Natural killer cell treated with Interleukin-12 subunit alpha and Interleukin-12 subunit beta and Interleukin-15 and Interleukin-18, amount 100 ng/mL, for 72 hours (primary cell): ENCODE measurements at regions not wholly inside any gene's neighbourhood (a gene's known extent, or its start where the extent isn't known, plus 50 kb on each side); places are given as distances from the start of the nearest gene placed in this dataset.

ENCODE experiments used
- ATAC-seq, 2 donors: fragments of 150-1000 bp; cut with Tn5 transposase in 1 of 2; sonication (Bioruptor Pico), chemical (Tn5 transposase) in 1 of 2; 2 replicates each; pipeline ENCODE4 v1.10.0; 2021
- DNase-seq: peaks from one replicate; pipeline ENCODE4 v3.0.0; 2022; ENCODE audit warnings: low spot score
- H3K27ac Mint-ChIP-seq, 2 donors: 1 replicate in 1 of 2; 2 replicates in 1 of 2; pipeline ENCODE4 v1.8.0; 2022; ENCODE audit warnings: mixed read lengths in 2 of 2, mild to moderate bottlenecking in 1 of 2, moderate library complexity in 1 of 2
- H3K27me3 Mint-ChIP-seq, 2 donors: 1 replicate in 1 of 2; 2 replicates in 1 of 2; pipeline ENCODE4 v1.8.0; 2022; ENCODE audit warnings: mixed read lengths in 2 of 2
- H3K36me3 Mint-ChIP-seq: one replicate; pipeline ENCODE4 v1.8.0; 2022; ENCODE audit warnings: mixed read lengths
- H3K4me1 Mint-ChIP-seq, 2 donors: 1 replicate in 1 of 2; 2 replicates in 1 of 2; pipeline ENCODE4 v1.8.0; 2022; ENCODE audit warnings: low read depth in 2 of 2, mixed read lengths in 2 of 2, mild to moderate bottlenecking in 1 of 2
- H3K4me3 Mint-ChIP-seq: one replicate; pipeline ENCODE4 v1.8.0; 2022; ENCODE audit warnings: mixed read lengths
- H3K9me3 Mint-ChIP-seq: 2 replicates; pipeline ENCODE4 v1.8.0; 2022; ENCODE audit warnings: mixed read lengths

DNA sequence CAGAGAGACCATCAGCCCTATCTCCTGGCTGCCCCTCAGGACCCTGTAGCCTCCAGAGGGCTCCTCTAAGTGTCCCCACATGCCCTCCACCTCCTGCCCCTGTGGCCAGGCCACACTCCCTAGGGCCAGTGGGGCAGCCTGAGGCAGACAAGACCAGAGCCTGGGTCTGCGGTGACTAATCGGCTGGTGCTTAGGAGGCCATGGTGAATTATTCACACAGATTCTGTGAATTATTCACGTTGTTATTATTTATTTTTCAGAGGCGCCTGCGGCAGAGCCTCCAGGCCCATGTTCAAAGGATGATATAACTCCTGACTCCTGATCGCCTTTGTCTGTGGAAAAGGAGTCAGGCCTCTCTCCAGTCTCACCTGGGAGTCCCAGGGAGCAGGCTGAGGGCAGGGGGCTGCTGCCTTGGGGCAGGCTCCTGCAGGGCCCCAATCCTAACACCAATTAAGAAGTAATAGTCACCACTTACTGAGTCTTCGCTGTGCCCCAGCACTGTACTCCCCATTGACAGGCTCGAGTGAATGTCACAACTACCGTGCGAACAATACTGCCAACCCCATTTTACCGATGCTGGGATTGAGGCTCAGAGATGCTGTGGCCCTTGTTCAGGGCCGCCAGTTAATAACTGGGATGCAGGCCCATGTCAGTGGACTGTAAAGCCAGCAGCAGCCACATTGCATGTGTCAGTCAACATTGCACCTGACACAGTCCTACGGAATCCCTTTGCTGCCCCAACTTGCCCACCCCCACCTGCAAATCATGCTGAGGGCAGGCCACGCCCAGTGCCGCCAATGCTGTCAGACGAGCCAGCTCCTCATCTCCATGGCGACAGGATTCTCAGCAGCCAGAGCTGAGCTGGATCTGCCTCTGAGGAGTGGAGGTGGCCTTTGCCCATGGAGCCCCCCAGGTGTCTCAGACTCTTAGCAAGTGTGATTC, 94.9 kb downstream of the PCDH1 start:
- no peaks in the 10 kb centered on the region for H3K36me3 Mint-ChIP-seq
- no peaks in the 10 kb centered on the region for H3K4me1 Mint-ChIP-seq
- no peaks in the 10 kb centered on the region for H3K9me3 Mint-ChIP-seq
- no peak overlapping the region for H3K27ac Mint-ChIP-seq
- no peak overlapping the region for H3K4me3 Mint-ChIP-seq
- DNase-seq (no peak), ATAC-seq (no peak)
- H3K27me3 Mint-ChIP-seq, result peaks cover 0 to 4% of the 10 kb centered on the region in 2 donors

DNA sequence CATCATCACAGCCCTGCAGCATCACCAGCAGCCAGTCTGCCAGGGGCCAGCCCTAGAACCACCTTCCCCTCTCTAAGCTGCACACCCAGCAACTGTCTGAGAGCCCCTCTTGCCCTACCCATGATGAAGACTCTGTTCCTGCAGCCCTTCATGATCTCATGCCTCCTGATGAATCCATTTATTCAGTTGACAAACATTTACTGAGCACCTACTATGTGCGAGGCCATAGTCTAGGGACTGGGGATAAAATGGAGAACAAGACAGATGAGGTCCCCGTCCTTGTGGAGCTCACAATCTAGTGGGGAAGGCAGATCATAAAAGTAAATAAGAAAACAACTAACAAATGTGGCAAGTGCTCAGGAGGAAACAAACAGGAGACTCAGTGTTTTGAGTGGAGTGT, 96.3 kb downstream of the PCDH1 start:
- H3K36me3 Mint-ChIP-seq, result no peaks in the 10 kb centered on the region
- no peak overlapping the region for H3K4me3 Mint-ChIP-seq
- H3K27ac Mint-ChIP-seq, result no peak overlapping the region
- H3K9me3 Mint-ChIP-seq, result no peaks in the 10 kb centered on the region
- H3K4me1 Mint-ChIP-seq, result no peaks in the 10 kb centered on the region
- H3K27me3 Mint-ChIP-seq, result peaks cover 0 to 4% of the 10 kb centered on the region in 2 donors
- DNase-seq, result no peak
- ATAC-seq, result no peak

DNA sequence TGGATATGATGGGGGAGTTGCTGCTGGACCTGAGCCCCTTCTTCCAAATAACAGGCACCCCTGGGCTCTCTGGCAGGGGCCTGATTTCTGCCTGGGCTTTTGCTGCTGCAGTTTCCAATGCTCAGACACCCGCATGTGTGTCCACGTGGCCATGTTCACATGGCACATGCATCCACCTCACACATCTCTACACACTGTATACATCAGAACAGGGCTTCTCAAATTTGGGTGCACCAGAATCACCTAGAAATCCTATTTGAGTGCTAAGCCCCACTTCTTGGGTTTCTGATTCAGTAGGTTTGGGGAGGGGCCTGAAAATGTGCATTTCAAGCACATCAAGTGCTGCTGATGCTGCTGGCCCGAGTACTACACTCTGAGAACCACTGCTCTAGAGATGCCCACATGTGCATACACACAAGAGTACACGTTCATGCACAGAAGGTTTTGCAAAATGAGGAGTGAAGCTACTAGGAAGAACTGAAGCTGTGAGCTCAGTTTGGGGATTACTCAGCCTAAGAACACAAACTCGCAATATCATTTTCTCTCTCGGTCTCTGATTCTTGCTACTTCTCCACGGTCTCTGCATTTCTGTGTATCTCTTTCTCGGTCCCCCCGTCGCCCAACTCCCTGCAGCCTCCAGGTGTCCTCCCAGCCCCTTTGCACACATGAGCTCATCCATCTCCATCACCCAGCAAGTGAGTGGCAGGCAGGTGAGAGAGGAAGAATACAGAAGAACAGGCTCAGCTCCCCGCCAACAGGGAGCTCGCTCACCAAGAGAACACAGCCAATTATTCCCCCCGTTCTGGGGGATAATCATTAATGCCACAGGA, 97.0 kb downstream of the PCDH1 start:
- no peak for ATAC-seq
- Mint-ChIP-seq H3K4me1 (no peaks in the 10 kb centered on the region), H3K27me3 (peaks cover 0 to 4% of the 10 kb centered on the region in 2 donors), H3K36me3 (no peaks in the 10 kb centered on the region), H3K9me3 (no peaks in the 10 kb centered on the region), H3K27ac (no peak overlapping the region), H3K4me3 (no peak overlapping the region)
- DNase-seq, result no peak

DNA sequence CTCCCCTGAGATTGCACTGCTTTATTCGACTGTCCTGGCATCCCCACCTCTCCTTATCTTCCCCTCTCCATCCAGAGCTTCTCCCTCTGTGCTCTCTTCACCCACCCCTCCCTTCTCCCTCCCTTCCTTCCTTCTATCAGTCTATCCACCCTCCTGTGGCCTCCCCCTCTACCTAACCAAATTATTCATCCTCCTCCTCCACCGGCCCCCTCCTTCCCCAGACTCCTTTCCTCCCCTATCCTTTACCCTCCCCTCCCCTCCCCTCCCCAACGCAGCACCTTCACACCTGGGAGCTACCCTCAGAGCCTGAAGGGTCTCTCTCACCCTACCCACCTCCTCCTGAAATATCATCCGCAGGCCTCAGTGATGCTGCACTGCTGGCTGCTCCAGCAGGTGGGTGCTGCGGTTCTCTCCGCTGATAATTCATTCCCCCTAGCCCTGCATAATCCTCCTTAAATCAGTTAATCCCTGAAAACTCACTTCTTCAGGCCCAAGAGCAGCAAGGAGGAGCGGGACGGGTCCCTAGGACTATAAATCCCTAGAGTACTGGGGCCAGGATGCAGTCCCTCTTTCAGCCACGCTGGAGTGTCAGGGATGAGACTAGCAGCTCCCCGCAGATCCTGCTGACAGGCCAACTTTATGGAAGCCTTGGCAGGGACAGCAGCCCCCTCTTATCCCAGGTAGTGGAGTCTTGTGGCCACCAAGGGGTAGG, 97.8 kb downstream of the PCDH1 start:
- Mint-ChIP-seq H3K27me3 (peaks cover 0 to 4% of the 10 kb centered on the region in 2 donors), H3K4me3 (no peak overlapping the region), H3K36me3 (no peaks in the 10 kb centered on the region), H3K9me3 (no peaks in the 10 kb centered on the region), H3K4me1 (no peaks in the 10 kb centered on the region), H3K27ac (no peak overlapping the region)
- ATAC-seq (no peak), DNase-seq (no peak)

DNA sequence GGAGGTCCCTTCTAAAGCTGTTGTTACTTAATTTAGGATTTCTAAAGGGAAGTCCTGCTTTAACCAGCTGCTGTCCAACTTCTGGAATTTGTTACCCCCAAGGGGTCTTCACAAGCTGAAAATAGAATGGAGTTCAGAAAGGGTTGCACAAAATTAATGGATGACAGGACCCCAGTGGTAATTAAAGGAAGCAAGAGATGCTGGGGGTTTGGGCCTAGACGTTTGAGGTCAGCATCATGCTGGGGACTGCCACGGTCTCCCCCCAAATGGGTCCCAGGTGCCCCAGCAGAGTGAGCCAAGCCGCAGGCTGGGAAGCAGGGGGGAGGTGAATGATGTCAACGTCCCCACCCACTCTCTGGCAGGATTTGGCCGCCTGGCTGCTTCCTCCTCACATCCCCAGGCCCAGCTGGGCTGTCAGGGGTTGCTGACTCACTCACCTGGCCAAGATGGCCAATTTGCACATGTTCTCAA, 97.5 kb upstream of the ARAP3 start:
- H3K4me1 Mint-ChIP-seq, result no peaks in the 10 kb centered on the region
- H3K9me3 Mint-ChIP-seq, result no peaks in the 10 kb centered on the region
- DNase-seq (no peak), ATAC-seq (no peak)
- peaks cover 0 to 4% of the 10 kb centered on the region in 2 donors for H3K27me3 Mint-ChIP-seq
- no peaks in the 10 kb centered on the region for H3K36me3 Mint-ChIP-seq
- no peak overlapping the region for H3K4me3 Mint-ChIP-seq
- H3K27ac Mint-ChIP-seq, result no peak overlapping the region

DNA sequence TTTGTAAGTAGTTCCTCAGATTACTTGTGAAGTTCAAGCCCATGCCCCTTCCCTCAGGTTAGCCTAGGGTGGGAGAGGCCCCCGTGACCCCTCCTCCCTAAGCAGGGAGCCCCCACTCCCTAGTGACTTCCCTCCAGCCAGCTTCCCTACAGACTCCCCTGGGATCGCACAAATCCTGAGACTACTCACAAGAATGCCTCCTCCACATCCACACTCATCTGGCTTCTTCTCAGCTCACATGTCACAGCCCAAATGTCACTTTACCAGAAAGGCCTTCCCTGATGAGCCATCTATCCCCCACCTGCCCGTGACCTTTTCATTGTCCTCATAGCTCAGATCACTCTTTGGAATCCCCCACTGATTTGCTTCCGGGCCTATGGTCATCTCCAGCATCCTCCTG, 96.7 kb upstream of the ARAP3 start:
- Mint-ChIP-seq H3K4me1 (no peaks in the 10 kb centered on the region), H3K36me3 (no peaks in the 10 kb centered on the region), H3K27ac (no peak overlapping the region), H3K27me3 (peaks cover 0 to 2% of the 10 kb centered on the region in 2 donors), H3K4me3 (no peak overlapping the region), H3K9me3 (no peaks in the 10 kb centered on the region)
- DNase-seq (no peak), ATAC-seq (no peak)

DNA sequence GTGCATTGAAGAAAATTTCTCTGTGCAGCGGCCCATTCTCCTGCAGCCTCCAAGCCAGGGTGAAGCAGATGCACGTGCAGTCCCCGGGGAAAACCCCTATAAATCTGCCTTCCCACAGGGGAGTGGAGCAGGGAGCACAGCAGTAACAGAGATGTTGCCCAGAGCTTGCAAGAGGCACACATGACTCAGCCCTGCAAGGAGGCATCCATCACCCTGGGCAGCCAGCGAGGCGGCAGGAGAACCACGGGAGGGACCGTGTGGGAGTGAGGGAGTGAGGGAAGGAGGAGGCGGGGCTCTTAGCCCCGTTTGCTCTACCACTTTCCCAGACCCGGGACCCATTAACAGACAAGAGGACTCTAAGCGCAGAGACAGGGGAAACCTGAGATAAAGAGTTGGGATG, 96.2 kb upstream of the ARAP3 start:
- Mint-ChIP-seq H3K36me3 (no peaks in the 10 kb centered on the region), H3K4me3 (no peak overlapping the region), H3K27ac (no peak overlapping the region), H3K9me3 (no peaks in the 10 kb centered on the region), H3K4me1 (no peaks in the 10 kb centered on the region), H3K27me3 (peaks cover 0 to 2% of the 10 kb centered on the region in 2 donors)
- no peak for DNase-seq
- peak in 1 of 2 donors; percentile 17 for ATAC-seq

DNA sequence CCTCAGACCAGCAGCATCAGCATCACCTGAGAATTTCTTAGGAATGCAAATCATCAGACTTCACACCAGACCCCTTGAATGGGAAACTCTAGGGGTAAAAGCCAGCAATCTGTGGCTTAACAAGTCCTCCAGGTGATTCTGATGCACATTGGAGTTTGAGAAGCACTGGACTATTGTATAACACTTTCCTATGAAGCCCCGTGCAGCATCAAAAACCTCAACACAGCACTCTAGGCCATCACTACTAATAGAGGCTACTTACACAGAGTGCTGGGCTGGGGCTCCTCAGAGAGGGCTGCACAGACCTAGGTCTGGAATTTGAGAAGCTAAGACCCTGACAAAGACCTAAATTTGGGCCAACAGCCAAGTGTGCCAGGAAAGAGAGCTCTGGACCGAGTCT, 95.7 kb upstream of the ARAP3 start:
- Mint-ChIP-seq H3K4me1 (no peaks in the 10 kb centered on the region), H3K27ac (no peak overlapping the region), H3K36me3 (no peaks in the 10 kb centered on the region), H3K4me3 (no peak overlapping the region), H3K27me3 (peaks cover 0 to 2% of the 10 kb centered on the region in 2 donors), H3K9me3 (no peaks in the 10 kb centered on the region)
- ATAC-seq (no peak), DNase-seq (no peak)

DNA sequence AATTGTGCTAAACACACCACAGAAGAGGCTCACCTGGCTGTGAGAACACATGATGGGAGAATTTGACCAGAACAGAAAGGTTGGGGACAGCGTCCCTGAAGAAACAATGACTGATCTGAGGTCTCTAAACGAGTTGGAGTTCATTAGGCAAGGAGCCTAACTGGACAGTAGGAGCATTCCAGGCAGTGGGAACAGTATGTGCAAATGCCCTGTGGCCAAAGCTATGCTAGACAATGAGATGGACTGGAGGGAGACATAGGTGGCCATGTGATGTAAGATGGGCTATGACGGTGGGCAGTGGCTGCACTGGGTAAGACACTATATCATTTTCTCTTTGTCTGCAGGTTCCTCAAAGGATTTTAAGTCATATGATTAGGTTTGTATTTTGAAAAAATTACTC, 95.1 kb upstream of the ARAP3 start:
- Mint-ChIP-seq H3K4me1 (no peaks in the 10 kb centered on the region), H3K4me3 (no peak overlapping the region), H3K9me3 (no peaks in the 10 kb centered on the region), H3K27me3 (peaks cover 2% of the 10 kb centered on the region in 2 donors), H3K27ac (no peak overlapping the region), H3K36me3 (no peaks in the 10 kb centered on the region)
- ATAC-seq, result no peak
- DNase-seq, result no peak

DNA sequence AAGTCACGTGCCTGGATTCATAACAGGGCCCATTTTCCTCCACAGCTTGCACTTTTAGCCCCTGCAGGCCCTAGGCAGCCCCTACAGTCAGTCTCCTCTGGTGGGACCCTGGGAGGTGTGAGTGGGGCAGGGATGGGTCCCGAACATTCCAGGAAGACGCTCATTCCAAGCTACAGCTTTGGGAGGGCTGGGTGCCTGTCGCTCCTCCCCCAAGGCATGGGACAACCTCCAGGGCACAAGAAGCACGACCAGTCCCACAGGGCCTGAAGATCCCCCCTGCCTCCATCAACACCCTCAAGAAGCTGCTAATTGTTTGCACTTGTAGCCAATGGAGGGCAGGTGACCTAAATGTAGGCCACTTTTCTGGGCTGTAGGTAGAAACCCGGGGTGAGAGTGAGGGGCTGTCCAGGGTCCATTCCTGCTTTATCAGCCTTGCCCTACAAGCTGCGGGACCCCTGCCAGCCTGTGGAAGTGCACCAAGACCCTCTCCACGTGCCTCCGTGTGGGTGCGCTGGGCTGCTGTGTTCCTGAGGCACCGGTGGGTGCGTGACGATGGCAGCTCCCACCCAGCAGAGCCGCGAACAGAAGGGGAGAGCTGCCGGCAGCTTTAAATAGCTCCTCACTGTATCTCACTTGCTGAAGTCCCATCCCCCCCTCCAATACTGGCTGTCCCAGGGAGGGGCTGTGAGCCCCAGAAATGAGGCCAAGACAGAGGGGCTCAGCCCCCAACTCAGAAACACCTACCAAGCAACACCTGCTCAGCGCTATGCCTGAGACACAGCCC, 91.9 kb upstream of the ARAP3 start:
- DNase-seq (no peak), ATAC-seq (no peak)
- Mint-ChIP-seq H3K9me3 (no peaks in the 10 kb centered on the region), H3K27me3 (peaks cover 0 to 8% of the 10 kb centered on the region in 2 donors), H3K4me1 (no peaks in the 10 kb centered on the region), H3K36me3 (no peaks in the 10 kb centered on the region), H3K4me3 (no peak overlapping the region), H3K27ac (no peak overlapping the region)

DNA sequence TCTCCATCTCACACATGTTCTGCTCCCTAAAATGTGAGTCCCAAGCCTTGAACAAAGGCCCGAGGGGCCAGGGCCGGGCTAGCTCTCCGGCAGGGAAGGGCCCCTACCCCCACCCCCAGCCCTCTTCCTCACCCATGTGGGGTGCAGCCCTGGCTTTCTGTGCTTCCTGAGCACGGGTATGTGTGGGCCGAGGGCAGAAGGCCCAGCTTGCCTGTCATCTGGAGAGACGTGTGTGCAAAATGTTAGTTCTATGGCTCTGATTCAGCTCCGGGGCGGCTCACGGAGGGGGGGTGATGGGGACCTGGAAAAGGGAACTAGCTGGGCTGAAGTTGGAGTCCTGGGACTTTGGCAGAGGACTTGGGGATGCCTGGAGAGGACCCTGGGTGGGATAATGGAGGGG, 90.3 kb upstream of the ARAP3 start:
- ATAC-seq (no peak), DNase-seq (no peak)
- Mint-ChIP-seq H3K36me3 (no peaks in the 10 kb centered on the region), H3K27me3 (peaks cover 0 to 8% of the 10 kb centered on the region in 2 donors), H3K4me1 (no peaks in the 10 kb centered on the region), H3K4me3 (no peak overlapping the region), H3K9me3 (no peaks in the 10 kb centered on the region), H3K27ac (no peak overlapping the region)

DNA sequence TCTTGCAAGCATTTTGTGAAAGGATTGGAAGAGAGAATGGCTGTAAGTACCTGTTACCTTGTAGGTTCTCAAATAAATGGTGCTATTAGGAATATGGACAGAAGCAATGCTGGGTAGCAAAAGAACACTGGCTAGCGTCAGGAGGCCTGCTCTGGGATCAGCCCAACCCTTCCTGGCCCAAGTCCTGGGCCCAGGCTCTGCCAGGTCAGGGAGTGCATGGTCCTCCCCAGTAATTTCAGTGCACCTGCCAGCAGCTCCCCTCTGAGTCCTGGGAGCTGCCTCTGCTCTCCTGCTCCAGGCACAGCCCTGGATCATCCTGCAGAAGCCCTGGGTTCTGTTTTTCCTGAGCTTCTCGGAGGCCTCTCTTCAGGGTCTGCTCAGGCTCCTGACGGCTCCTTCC, 89.5 kb upstream of the ARAP3 start:
- Mint-ChIP-seq H3K9me3 (no peaks in the 10 kb centered on the region), H3K27me3 (peaks cover 0 to 8% of the 10 kb centered on the region in 2 donors), H3K4me3 (no peak overlapping the region), H3K4me1 (peaks cover 0 to 2% of the 10 kb centered on the region in 2 donors), H3K27ac (no peak overlapping the region), H3K36me3 (no peaks in the 10 kb centered on the region)
- ATAC-seq (no peak), DNase-seq (no peak)

DNA sequence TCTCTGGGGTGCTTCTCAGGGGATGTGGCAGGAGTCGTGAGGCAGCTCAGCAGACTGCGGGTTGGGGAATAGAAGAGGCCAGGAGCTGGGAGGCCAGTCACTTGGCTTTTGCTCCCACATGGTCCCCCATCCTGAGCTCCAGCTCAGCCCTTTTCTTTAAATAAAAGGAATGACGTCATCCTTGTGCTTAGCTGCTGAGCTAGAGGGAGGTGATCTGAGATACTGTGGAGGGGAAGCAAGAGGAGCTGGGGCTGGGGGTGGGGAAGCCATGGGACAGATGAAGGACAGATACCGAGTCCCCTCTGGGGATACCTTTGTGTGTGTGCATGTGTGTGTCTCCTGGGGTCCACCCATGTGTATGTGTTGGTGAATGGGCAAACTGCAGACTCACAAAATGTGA, 89.0 kb upstream of the ARAP3 start:
- ATAC-seq, result no peak
- no peak for DNase-seq
- H3K36me3 Mint-ChIP-seq, result no peaks in the 10 kb centered on the region
- peaks cover 0 to 8% of the 10 kb centered on the region in 2 donors for H3K27me3 Mint-ChIP-seq
- H3K4me3 Mint-ChIP-seq, result no peak overlapping the region
- H3K4me1 Mint-ChIP-seq, result peaks cover 0 to 2% of the 10 kb centered on the region in 2 donors
- H3K27ac Mint-ChIP-seq, result no peak overlapping the region
- no peaks in the 10 kb centered on the region for H3K9me3 Mint-ChIP-seq
